A549 (cell line): ENCODE measurements at regions not wholly inside any gene's neighbourhood (a gene's known extent, or its start where the extent isn't known, plus 50 kb on each side); places are given as distances from the start of the nearest gene placed in this dataset.

Source experiments
- ATAC-seq, 2 experiments: fragments of 200-7000 bp in 1 of 2; fragments of >200 bp in 1 of 2; cut with Nextera tagmentation in 1 of 2; cut with Tn5 transposase in 1 of 2; 3 replicates each; pipeline versions ENCODE4 v1.8.0 to v1.9.1; 2018 to 2020; ENCODE audit warnings: mild to moderate bottlenecking in 1 of 2, moderate library complexity in 1 of 2
- CTCF ChIA-PET: fragments of 300-600 bp; sonication (Branson Sonifier 250); formaldehyde crosslinking; extraction: SDS; loops from one replicate; lab custom pipeline; 2021; ENCODE audit warnings: antibody characterized with exemption, inconsistent platforms; lab: Yijun Ruan, JAX
- POLR2A ChIA-PET: fragments of 350-600 bp; formaldehyde crosslinking; extraction: SDS; loops from one replicate; lab custom pipeline; 2021; ENCODE audit warnings: antibody characterized with exemption, inconsistent platforms; lab: Yijun Ruan, JAX
- DNase-seq, 2 experiments: peaks; one replicate each; pipeline versions ENCODE4 v3.0.0 to v3.0.0-alpha.2; 2011 to 2016; ENCODE audit warnings: low read depth in 1 of 2, low spot score in 1 of 2
- FAIRE-seq: peaks from 2 replicates; lab custom pipeline; 2011; peaks lifted over from hg19 to GRCh38; lab: Jason Lieb, UNC
- H3K27ac ChIP-seq, 2 experiments: fragments of >200 bp; sonication (Bioruptor Twin); formaldehyde crosslinking; 3 replicates each; pipeline ENCODE4 v1.5.1; 2016 to 2017
- H3K4me1 ChIP-seq: fragments of >200 bp; sonication (Bioruptor Twin); formaldehyde crosslinking; 3 replicates; pipeline ENCODE4 v1.6.1; 2016
- H3K4me2 ChIP-seq: fragments of >200 bp; sonication (Bioruptor Twin); formaldehyde crosslinking; 3 replicates; pipeline ENCODE4 v1.6.1; 2016
- H3K4me3 ChIP-seq: fragments of >200 bp; sonication (Bioruptor Twin); formaldehyde crosslinking; 3 replicates; pipeline ENCODE4 v1.5.1; 2016
- H3K9me3 ChIP-seq: fragments of >200 bp; sonication (Bioruptor Twin); formaldehyde crosslinking; 3 replicates; pipeline ENCODE4 v1.6.1; 2016
- CBX8 ChIP-seq: fragments of 200-600 bp; sonication (generic); IDR thresholded peaks from 2 replicates; pipeline ENCODE4 v1.6.1; 2016
- CHD4 ChIP-seq: fragments of 200-600 bp; sonication (generic); IDR thresholded peaks from 2 replicates; pipeline ENCODE4 v1.6.1; 2016; ENCODE audit warnings: antibody characterized with exemption, mild to moderate bottlenecking, borderline replicate concordance
- EHF ChIP-seq: fragments of 250-450 bp; sonication (Bioruptor Pico); IDR thresholded peaks from 2 replicates; pipeline ENCODE4 v1.5.0; 2020; ENCODE audit warnings: mild to moderate bottlenecking
- EHMT2 ChIP-seq: fragments of 200-600 bp; sonication (generic); IDR thresholded peaks from 2 replicates; pipeline ENCODE4 v1.6.1; 2016; ENCODE audit warnings: antibody characterized with exemption, low read depth, mild to moderate bottlenecking, moderate library complexity
- EP300 ChIP-seq, 2 experiments: fragments of >200 bp; sonication (Bioruptor Twin); formaldehyde crosslinking; IDR thresholded peaks; 2 replicates in 1 of 2; 3 replicates in 1 of 2; pipeline ENCODE4 v1.6.1; 2016 to 2017
- HDAC2 ChIP-seq: fragments of 200-600 bp; sonication (generic); IDR thresholded peaks from 2 replicates; pipeline ENCODE4 v1.6.1; 2016
- HEYL ChIP-seq: fragments of 250-450 bp; sonication (Bioruptor Pico); IDR thresholded peaks from 2 replicates; pipeline ENCODE4 v1.8.0; 2021; ENCODE audit warnings: mild to moderate bottlenecking, moderate library complexity
- HOXA7 ChIP-seq: fragments of 250-450 bp; sonication (Bioruptor Pico); IDR thresholded peaks from 2 replicates; pipeline ENCODE4 v1.5.0; 2020; ENCODE audit warnings: mild to moderate bottlenecking, moderate library complexity
- HOXB5 ChIP-seq: fragments of 250-450 bp; sonication (Bioruptor Pico); IDR thresholded peaks from 2 replicates; pipeline ENCODE4 v1.5.0; 2020; ENCODE audit warnings: mild to moderate bottlenecking, moderate library complexity
- JUN ChIP-seq, 2 experiments: fragments of >200 bp; sonication (Bioruptor Twin); formaldehyde crosslinking; IDR thresholded peaks; 2 replicates in 1 of 2; 3 replicates in 1 of 2; pipeline ENCODE4 v1.6.1; 2016 to 2017
- JUNB ChIP-seq: fragments of >200 bp; sonication (Bioruptor Twin); formaldehyde crosslinking; IDR thresholded peaks from 2 replicates; pipeline ENCODE4 v1.6.1; 2016
- KDM5A ChIP-seq: fragments of 200-600 bp; sonication (generic); IDR thresholded peaks from 2 replicates; pipeline ENCODE4 v1.6.1; 2016; ENCODE audit warnings: antibody characterized with exemption, mild to moderate bottlenecking
- MAZ ChIP-seq: fragments of 150-350 bp; IDR thresholded peaks from 2 replicates; pipeline ENCODE4 v1.6.1; 2014; ENCODE audit warnings: antibody characterized with exemption, low read depth, low read length, borderline replicate concordance
- MYC ChIP-seq: IDR thresholded peaks from 2 replicates; pipeline ENCODE4 v1.6.1; 2012; ENCODE audit warnings: mild to moderate bottlenecking, inconsistent platforms, low read length, improper control_type of control experiment, borderline replicate concordance
- NPAS2 ChIP-seq: fragments of 250-450 bp; sonication (Bioruptor Pico); IDR thresholded peaks from 2 replicates; pipeline ENCODE4 v1.8.0; 2022; ENCODE audit warnings: mild to moderate bottlenecking, moderate library complexity, borderline replicate concordance
- POLR2AphosphoS2 ChIP-seq: conservative IDR thresholded peaks from 2 replicates; pipeline ENCODE4 v1.6.1; 2012; ENCODE audit warnings: low read length, improper control_type of control experiment, inconsistent platforms
- RAD21 ChIP-seq, 2 experiments: fragments of >200 bp in 1 of 2; sonication (Bioruptor Twin) in 1 of 2; formaldehyde crosslinking in 1 of 2; IDR thresholded peaks in 1 of 2; conservative IDR thresholded peaks in 1 of 2; 2 replicates in 1 of 2; 3 replicates in 1 of 2; pipeline ENCODE4 v1.6.1; 2012 to 2018; ENCODE audit warnings: inconsistent platforms in 1 of 2
- RFX5 ChIP-seq: fragments of 450-650 bp; IDR thresholded peaks from 2 replicates; pipeline ENCODE4 v1.7.1; 2014; ENCODE audit warnings: antibody characterized with exemption, mild to moderate bottlenecking, moderate library complexity
- TP53 ChIP-seq: fragments of 250-450 bp; sonication (Bioruptor Pico); IDR thresholded peaks from 2 replicates; pipeline ENCODE4 v1.5.0; 2021; ENCODE audit warnings: mild to moderate bottlenecking, moderate library complexity
- ZNF302 ChIP-seq: fragments of 250-450 bp; sonication (Bioruptor Pico); IDR thresholded peaks from 2 replicates; pipeline ENCODE4 v1.9.0; 2021; ENCODE audit warnings: inconsistent platforms, mild to moderate bottlenecking, moderate library complexity
- WGBS: methylation state at CpG from one replicate; pipeline ENCODE4 v1.1.6; 2017; ENCODE audit errors: missing lambda C conversion rate; 5-methylcytosine and 5-hydroxymethylcytosine counted together
- TF ChIP-seq, protein P1 (sequence below): fragments of 450-650 bp; IDR thresholded peaks from 2 replicates; pipeline ENCODE4 v1.6.1; 2014; ENCODE audit warnings: antibody characterized with exemption
- TF ChIP-seq, protein P2 (sequence below): IDR thresholded peaks from 2 replicates; pipeline ENCODE4 v1.6.1; 2012
- TF ChIP-seq, protein P3 (sequence below): fragments of >200 bp; sonication (Bioruptor Twin); formaldehyde crosslinking; IDR thresholded peaks from 3 replicates; pipeline ENCODE4 v1.6.1; 2016
- TF ChIP-seq, protein P4 (sequence below): fragments of 200-600 bp; sonication (generic); IDR thresholded peaks from 2 replicates; pipeline ENCODE4 v1.6.1; 2016; ENCODE audit warnings: antibody characterized with exemption, mild to moderate bottlenecking, moderate library complexity
- TF ChIP-seq, protein P5 (sequence below): IDR thresholded peaks from 2 replicates; pipeline ENCODE4 v1.6.1; 2012
- TF ChIP-seq, protein P6 (sequence below): fragments of 150-350 bp; IDR thresholded peaks from 2 replicates; pipeline ENCODE4 v1.6.1; 2014; ENCODE audit warnings: low read depth, mild to moderate bottlenecking, low read length
- TF ChIP-seq, protein P7 (sequence below): IDR thresholded peaks from 2 replicates; pipeline ENCODE4 v1.6.1; 2012; ENCODE audit warnings: low read depth, borderline replicate concordance

DNA sequence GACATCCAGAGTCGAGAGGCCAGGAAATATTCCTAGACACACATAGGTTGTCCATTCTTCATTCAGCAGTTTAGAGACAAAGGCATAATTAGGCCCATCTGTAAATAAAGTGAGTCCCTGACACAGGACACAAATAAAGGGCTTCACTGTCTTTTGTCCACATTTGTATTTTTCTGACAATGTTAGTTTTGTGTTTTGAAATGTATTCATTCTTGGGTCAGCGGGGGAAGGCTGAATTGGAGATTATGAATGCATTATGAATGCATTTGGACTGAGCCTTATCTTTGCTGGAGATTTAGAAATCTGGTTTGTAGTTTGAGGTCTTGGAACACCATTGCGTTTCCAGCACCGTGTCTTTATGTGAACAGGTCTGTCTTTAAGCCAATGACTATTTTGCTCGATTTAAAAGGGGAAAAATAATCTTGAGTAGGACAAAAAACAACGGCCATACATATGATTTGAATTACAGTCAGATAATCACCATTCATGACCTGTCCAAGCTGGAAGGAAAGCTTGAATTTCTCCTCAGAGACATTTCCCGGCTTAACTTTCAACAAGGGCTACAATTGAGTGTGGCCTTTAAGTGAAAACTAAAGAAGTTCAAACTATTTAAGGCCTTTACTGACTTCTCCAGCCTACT, 334.8 kb downstream of the WDR11 start:
- CTCF ChIA-PET = no interaction called here
- DNase-seq = no peak
- TF ChIP-seq RFX5 = no peak
- TF ChIP-seq, protein P1, sequence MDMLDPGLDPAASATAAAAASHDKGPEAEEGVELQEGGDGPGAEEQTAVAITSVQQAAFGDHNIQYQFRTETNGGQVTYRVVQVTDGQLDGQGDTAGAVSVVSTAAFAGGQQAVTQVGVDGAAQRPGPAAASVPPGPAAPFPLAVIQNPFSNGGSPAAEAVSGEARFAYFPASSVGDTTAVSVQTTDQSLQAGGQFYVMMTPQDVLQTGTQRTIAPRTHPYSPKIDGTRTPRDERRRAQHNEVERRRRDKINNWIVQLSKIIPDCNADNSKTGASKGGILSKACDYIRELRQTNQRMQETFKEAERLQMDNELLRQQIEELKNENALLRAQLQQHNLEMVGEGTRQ = no peak
- TF ChIP-seq EHMT2 = no peak
- TF ChIP-seq HDAC2 = no peak
- no peak for TF ChIP-seq TP53
- TF ChIP-seq POLR2AphosphoS2 = no peak
- no peak for TF ChIP-seq NPAS2 (CRISPR knock-in tag)
- TF ChIP-seq MYC = no peak
- TF ChIP-seq JUNB = no peak
- TF ChIP-seq, protein P2, sequence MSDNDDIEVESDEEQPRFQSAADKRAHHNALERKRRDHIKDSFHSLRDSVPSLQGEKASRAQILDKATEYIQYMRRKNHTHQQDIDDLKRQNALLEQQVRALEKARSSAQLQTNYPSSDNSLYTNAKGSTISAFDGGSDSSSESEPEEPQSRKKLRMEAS = no peak
- TF ChIP-seq, protein P3, sequence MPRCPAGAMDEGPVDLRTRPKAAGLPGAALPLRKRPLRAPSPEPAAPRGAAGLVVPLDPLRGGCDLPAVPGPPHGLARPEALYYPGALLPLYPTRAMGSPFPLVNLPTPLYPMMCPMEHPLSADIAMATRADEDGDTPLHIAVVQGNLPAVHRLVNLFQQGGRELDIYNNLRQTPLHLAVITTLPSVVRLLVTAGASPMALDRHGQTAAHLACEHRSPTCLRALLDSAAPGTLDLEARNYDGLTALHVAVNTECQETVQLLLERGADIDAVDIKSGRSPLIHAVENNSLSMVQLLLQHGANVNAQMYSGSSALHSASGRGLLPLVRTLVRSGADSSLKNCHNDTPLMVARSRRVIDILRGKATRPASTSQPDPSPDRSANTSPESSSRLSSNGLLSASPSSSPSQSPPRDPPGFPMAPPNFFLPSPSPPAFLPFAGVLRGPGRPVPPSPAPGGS = no peak
- no peak for TF ChIP-seq EP300 (IDR thresholded peaks at IDR 0.05)
- TF ChIP-seq CBX8 = no peak

DNA sequence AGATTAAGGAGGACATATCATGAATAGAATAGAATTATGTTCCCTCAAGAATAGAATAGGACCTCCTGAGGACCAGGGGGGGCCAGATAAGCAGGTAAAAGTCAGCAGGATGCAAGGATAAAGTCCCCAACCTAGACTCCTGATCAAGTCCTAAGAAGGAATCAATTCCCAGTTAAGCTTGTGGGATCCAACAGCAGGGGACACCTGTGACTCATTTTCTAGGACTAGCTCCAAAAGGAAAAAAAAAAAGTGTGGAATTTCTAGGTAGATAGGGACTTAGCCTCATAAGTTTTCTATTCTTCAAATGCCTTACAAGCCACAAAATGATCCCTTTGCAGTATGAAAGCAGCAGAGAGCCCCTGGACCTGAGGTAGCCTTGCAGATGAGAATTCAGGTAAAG, 336.2 kb downstream of the WDR11 start:
- no peak for FAIRE-seq
- ChIA-PET POLR2A (no interaction called here), CTCF (interaction anchor here (1.0 kb wide), 1 partner anchor 11 kb away, joined by 3 read pairs; no protein-coding TSS in a partner anchor)
- no peak for DNase-seq
- no peak for ATAC-seq
- H3K4me3 ChIP-seq = no peak overlapping the region
- H3K4me2 ChIP-seq = no peak overlapping the region
- no peaks in the 10 kb centered on the region for H3K4me1 ChIP-seq
- TF ChIP-seq NPAS2 (CRISPR knock-in tag) = no peak
- TF ChIP-seq HEYL (CRISPR knock-in tag) = no peak
- TF ChIP-seq, protein P4, sequence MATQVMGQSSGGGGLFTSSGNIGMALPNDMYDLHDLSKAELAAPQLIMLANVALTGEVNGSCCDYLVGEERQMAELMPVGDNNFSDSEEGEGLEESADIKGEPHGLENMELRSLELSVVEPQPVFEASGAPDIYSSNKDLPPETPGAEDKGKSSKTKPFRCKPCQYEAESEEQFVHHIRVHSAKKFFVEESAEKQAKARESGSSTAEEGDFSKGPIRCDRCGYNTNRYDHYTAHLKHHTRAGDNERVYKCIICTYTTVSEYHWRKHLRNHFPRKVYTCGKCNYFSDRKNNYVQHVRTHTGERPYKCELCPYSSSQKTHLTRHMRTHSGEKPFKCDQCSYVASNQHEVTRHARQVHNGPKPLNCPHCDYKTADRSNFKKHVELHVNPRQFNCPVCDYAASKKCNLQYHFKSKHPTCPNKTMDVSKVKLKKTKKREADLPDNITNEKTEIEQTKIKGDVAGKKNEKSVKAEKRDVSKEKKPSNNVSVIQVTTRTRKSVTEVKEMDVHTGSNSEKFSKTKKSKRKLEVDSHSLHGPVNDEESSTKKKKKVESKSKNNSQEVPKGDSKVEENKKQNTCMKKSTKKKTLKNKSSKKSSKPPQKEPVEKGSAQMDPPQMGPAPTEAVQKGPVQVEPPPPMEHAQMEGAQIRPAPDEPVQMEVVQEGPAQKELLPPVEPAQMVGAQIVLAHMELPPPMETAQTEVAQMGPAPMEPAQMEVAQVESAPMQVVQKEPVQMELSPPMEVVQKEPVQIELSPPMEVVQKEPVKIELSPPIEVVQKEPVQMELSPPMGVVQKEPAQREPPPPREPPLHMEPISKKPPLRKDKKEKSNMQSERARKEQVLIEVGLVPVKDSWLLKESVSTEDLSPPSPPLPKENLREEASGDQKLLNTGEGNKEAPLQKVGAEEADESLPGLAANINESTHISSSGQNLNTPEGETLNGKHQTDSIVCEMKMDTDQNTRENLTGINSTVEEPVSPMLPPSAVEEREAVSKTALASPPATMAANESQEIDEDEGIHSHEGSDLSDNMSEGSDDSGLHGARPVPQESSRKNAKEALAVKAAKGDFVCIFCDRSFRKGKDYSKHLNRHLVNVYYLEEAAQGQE = no peak
- TF ChIP-seq MAZ = no peak
- H3K9me3 ChIP-seq = no peaks in the 10 kb centered on the region
- H3K27ac ChIP-seq = no peak overlapping the region

More for the DNA sequence above, 334.8 kb downstream of the WDR11 start:
- H3K4me2 ChIP-seq = no peak overlapping the region
- H3K27ac ChIP-seq = no peak overlapping the region
- POLR2A ChIA-PET = no interaction called here
- WGBS = 4% methylated on average over 7 of the region's 7 CpGs
- H3K4me3 ChIP-seq = no peak overlapping the region
- FAIRE-seq = no peak
- no peaks in the 10 kb centered on the region for H3K4me1 ChIP-seq
- no peaks in the 10 kb centered on the region for H3K9me3 ChIP-seq
- no peak for ATAC-seq

DNA sequence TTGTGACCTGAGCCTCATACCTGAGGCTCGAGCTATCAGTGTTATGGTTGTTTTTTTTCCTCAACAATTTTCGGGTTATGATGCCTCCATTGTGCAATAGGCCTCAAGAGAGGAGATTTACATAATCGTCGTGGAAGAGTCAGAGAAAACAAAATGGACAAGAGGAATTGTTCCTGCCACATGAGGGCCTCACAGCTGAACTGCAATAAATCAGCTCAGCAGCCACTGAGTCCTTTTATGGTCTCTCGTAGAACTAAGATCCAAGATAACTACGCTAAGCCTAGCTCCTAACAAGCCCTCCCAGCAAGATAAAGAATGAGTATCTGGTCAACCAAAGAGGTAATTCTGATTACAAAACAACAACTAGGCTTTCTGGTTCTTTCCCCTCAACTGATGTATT, 336.8 kb downstream of the WDR11 start:
- ChIA-PET CTCF (no interaction called here), POLR2A (no interaction called here)
- ATAC-seq (no peak), FAIRE-seq (no peak), DNase-seq (no peak)
- Histone ChIP-seq H3K4me1 (no peaks in the 10 kb centered on the region), H3K4me2 (no peak overlapping the region), H3K27ac (no peak overlapping the region), H3K9me3 (no peaks in the 10 kb centered on the region), H3K4me3 (no peak overlapping the region)
- TF ChIP-seq, protein P5, sequence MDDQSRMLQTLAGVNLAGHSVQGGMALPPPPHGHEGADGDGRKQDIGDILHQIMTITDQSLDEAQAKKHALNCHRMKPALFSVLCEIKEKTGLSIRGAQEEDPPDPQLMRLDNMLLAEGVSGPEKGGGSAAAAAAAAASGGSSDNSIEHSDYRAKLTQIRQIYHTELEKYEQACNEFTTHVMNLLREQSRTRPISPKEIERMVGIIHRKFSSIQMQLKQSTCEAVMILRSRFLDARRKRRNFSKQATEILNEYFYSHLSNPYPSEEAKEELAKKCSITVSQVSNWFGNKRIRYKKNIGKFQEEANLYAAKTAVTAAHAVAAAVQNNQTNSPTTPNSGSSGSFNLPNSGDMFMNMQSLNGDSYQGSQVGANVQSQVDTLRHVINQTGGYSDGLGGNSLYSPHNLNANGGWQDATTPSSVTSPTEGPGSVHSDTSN = no peak
- TF ChIP-seq, protein P6, sequence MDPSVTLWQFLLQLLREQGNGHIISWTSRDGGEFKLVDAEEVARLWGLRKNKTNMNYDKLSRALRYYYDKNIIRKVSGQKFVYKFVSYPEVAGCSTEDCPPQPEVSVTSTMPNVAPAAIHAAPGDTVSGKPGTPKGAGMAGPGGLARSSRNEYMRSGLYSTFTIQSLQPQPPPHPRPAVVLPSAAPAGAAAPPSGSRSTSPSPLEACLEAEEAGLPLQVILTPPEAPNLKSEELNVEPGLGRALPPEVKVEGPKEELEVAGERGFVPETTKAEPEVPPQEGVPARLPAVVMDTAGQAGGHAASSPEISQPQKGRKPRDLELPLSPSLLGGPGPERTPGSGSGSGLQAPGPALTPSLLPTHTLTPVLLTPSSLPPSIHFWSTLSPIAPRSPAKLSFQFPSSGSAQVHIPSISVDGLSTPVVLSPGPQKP = no peak
- TF ChIP-seq RFX5 (no peak), HOXA7 (CRISPR knock-in tag) (no peak), EHF (no peak), CHD4 (no peak), HOXB5 (no peak), JUN (IDR thresholded peaks at IDR 0.05) (no peak), RAD21 (conservative IDR thresholded peaks at IDR 0.05 in 1 of 2, IDR thresholded peaks at IDR 0.05 in 1 of 2) (no peak), TP53 (no peak), KDM5A (no peak), ZNF302 (CRISPR knock-in tag) (no peak)
- TF ChIP-seq, protein P7, sequence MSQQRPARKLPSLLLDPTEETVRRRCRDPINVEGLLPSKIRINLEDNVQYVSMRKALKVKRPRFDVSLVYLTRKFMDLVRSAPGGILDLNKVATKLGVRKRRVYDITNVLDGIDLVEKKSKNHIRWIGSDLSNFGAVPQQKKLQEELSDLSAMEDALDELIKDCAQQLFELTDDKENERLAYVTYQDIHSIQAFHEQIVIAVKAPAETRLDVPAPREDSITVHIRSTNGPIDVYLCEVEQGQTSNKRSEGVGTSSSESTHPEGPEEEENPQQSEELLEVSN = no peak
- 8% methylated on average over 6 of the region's 6 CpGs for WGBS
